Lung (tissue), 11 donors: ENCODE measurements at regions not wholly inside any gene's neighbourhood (a gene's known extent, or its start where the extent isn't known, plus 50 kb on each side); places are given as distances from the start of the nearest gene placed in this dataset.

Experiments used
- ATAC-seq: fragments of 200-7000 bp; cut with Tn5 transposase; one replicate; pipeline ENCODE4 v1.9.1; 2020; ENCODE audit warnings: moderate number of reproducible peaks; ENCODE audit not compliant: insufficient read depth, low FRiP score
- DNase-seq, 3 donors: peaks; one replicate each; pipeline ENCODE4 v3.0.0-alpha.2; 2013 to 2017
- H3K27ac ChIP-seq, 2 donors: one replicate each; pipeline ENCODE4 v1.5.1; 2013; ENCODE audit warnings: mild to moderate bottlenecking in 2 of 2, moderate library complexity in 2 of 2, control low read depth in 1 of 2, inconsistent platforms in 1 of 2, low read depth in 1 of 2, low read length in 1 of 2
- H3K27me3 ChIP-seq, 3 donors: one replicate each; pipeline ENCODE4 v1.5.1; 2013; ENCODE audit warnings: low read length in 2 of 3; ENCODE audit not compliant: control insufficient read depth in 3 of 3, insufficient read depth in 3 of 3
- H3K36me3 ChIP-seq, 4 donors: one replicate each; pipeline ENCODE4 v1.5.1; 2013; ENCODE audit warnings: low read length in 4 of 4, mild to moderate bottlenecking in 1 of 4, moderate library complexity in 1 of 4; ENCODE audit not compliant: control insufficient read depth in 4 of 4, insufficient read depth in 4 of 4
- H3K4me1 ChIP-seq, 5 donors: one replicate each; pipeline ENCODE4 v1.5.1; 2013; ENCODE audit warnings: low read length in 5 of 5, mild to moderate bottlenecking in 2 of 5, moderate library complexity in 1 of 5; ENCODE audit not compliant: control insufficient read depth in 5 of 5, insufficient read depth in 5 of 5
- H3K4me3 ChIP-seq: one replicate; pipeline ENCODE4 v1.5.1; 2013; ENCODE audit warnings: mild to moderate bottlenecking, control low read depth, moderate library complexity
- H3K9ac ChIP-seq, 2 donors: one replicate each; pipeline ENCODE4 v1.5.1; 2013; ENCODE audit warnings: low read length in 2 of 2, control low read depth in 1 of 2; ENCODE audit not compliant: insufficient read depth in 1 of 2
- H3K9me3 ChIP-seq, 4 donors: one replicate each; pipeline ENCODE4 v1.5.1; 2013; ENCODE audit warnings: low read length in 3 of 4, mild to moderate bottlenecking in 1 of 4, moderate library complexity in 1 of 4; ENCODE audit not compliant: control insufficient read depth in 4 of 4, insufficient read depth in 3 of 4
- WGBS, 2 donors: extraction: QIAGEN DNeasy Blood & Tissue Kit; methylation state at CpG; one replicate each; pipeline ENCODE4 v1.1.7; 2013; 5-methylcytosine and 5-hydroxymethylcytosine counted together
- TF ChIP-seq, protein P1 (sequence below): IDR thresholded peaks from 2 replicates; pipeline ENCODE4 v1.5.1; 2012; ENCODE audit warnings: mild to moderate bottlenecking; ENCODE audit errors: control extremely low read depth, extremely low read depth
- donor health status: control.
- donor health status: control.
- donor health status: Bipolar disorder and iron deficiency.
- donor health status: healthy.
- donor health status: DM: yes; HTN: yes; CAD: no.

DNA sequence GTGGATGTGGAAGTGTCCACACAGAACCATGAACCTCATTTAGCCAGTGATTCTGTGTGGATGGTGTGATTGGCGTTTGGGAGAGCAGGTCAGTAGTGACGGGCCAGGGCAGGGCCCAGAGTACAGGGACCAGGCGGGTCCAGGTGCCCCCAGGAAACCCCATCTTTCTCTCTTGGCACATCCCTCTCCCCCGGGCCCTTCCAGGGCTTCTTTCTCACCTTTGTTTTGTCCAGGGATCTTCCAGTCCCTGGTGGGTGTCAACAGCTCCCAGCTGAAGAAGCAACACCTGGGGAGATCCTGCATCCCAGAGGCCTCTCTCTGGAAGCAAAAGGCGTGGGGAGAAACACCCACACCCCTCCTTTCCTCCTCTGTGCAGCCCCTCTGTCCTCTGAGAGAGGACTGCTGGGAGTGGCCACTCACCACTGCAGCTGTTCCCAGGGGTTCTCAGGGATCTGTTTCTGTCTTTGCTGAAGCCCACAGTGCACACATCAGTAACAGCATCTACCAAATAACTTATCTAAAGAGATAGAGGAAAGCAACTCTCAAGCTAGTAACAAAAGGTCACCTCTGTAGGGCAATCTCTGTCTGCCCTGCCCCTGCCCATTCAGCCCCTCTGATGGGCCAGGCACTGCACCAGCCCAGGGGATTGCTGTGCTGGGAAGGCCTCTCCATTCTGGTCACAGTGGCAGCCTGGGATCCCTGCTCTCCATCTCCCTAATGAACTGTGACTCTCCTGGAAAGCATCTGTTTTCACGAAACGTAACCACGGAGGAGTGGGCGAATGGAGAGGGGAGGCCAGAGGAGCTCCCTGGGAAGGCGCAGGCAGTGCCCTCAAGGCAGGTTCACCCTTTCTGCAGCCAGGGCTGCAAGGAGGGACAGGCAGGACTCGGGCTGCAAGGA is 98.3 kb upstream of the ALDH1A3 start:
- Histone ChIP-seq H3K9me3 (peaks cover 0 to 7% (median 0%) of the 10 kb centered on the region in 4 donors), H3K4me3 (no peak overlapping the region), H3K9ac (no peak overlapping the region), H3K36me3 (no peaks in the 10 kb centered on the region), H3K27me3 (peaks cover 3 to 5% (median 4%) of the 10 kb centered on the region in 3 donors), H3K27ac (no peak overlapping the region), H3K4me1 (peaks cover 0 to 12% (median 0%) of the 10 kb centered on the region in 5 donors)
- DNase-seq: peak in 1 of 3 donors; percentile 10
- ATAC-seq: no peak
- WGBS, 2 donors: 89 to 92% methylated on average over 11 of the region's 11 CpGs
- TF ChIP-seq, protein P1, sequence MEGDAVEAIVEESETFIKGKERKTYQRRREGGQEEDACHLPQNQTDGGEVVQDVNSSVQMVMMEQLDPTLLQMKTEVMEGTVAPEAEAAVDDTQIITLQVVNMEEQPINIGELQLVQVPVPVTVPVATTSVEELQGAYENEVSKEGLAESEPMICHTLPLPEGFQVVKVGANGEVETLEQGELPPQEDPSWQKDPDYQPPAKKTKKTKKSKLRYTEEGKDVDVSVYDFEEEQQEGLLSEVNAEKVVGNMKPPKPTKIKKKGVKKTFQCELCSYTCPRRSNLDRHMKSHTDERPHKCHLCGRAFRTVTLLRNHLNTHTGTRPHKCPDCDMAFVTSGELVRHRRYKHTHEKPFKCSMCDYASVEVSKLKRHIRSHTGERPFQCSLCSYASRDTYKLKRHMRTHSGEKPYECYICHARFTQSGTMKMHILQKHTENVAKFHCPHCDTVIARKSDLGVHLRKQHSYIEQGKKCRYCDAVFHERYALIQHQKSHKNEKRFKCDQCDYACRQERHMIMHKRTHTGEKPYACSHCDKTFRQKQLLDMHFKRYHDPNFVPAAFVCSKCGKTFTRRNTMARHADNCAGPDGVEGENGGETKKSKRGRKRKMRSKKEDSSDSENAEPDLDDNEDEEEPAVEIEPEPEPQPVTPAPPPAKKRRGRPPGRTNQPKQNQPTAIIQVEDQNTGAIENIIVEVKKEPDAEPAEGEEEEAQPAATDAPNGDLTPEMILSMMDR: no peak

DNA sequence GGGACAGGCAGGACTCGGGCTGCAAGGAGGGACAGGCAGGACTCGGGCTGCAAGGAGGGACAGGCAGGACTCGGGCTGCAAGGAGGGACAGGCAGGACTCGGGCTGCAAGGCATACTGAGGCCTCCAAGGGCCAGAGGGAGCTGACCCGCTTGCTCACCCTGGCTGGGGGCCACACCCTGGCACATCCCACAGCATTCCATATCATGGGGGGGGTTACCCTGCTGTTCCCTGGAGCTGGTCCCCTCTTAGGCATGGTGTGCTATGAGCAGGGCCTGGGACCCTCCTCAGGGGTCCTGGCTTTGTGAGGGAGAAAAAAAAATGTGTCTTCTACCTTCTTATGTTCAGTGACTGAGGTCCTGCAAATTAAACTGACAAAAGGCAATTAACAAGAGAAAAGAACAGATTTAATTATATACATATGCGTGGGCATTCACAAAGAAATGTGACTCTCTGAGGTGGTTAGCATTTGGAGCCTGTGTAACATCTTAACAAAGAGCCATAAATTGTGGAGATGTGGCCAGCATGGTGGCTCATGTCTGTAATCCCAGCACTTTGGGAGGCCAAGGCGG is 97.6 kb upstream of the ALDH1A3 start:
- TF ChIP-seq, protein P1: no peak
- H3K27me3 ChIP-seq: peaks cover 4 to 7% (median 4%) of the 10 kb centered on the region in 3 donors
- H3K4me1 ChIP-seq: peaks cover 0 to 12% (median 0%) of the 10 kb centered on the region in 5 donors
- DNase-seq: peak in 1 of 3 donors; percentile 1
- no peak overlapping the region for H3K27ac ChIP-seq
- H3K36me3 ChIP-seq: no peaks in the 10 kb centered on the region
- ATAC-seq: no peak
- no peak overlapping the region for H3K4me3 ChIP-seq
- H3K9me3 ChIP-seq: peaks cover 0 to 8% (median 0%) of the 10 kb centered on the region in 4 donors
- no peak overlapping the region for H3K9ac ChIP-seq
- 90 to 99% methylated on average over 4 to 7 of the region's 7 CpGs for WGBS, 2 donors

DNA sequence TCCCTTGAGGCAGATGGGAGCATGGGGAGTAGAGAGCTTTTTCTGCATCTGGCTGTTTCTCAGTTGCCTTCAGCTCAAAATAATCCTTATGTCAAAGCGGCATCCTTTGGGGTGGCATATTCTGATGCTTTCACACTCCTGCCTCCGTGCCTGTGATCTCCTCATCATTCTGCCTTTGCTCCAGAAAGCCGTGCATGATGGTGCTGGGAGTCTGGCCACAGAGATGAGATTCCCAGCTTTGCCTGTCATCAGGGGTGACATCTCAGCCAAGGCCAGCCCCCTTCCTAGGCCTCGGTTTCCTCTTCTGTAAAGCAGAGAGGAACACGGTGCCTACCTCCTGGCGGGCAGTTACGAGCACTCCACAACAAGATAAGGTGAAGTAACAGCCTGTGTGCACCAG is 96.3 kb upstream of the ALDH1A3 start:
- TF ChIP-seq, protein P1: no peak
- Histone ChIP-seq H3K4me1 (peaks cover 0 to 12% (median 0%) of the 10 kb centered on the region in 5 donors), H3K36me3 (no peaks in the 10 kb centered on the region), H3K9me3 (peaks cover 0 to 8% (median 0%) of the 10 kb centered on the region in 4 donors), H3K27ac (no peak overlapping the region), H3K27me3 (peaks cover 4 to 7% (median 4%) of the 10 kb centered on the region in 3 donors), H3K9ac (no peak overlapping the region), H3K4me3 (no peak overlapping the region)
- no peak for DNase-seq
- ATAC-seq: no peak
- whole genome bisulfite sequencing, 2 donors: 85 to 86% methylated on average over 7 of the region's 7 CpGs
